ENCODE measurements at regions not wholly inside any gene's neighbourhood (a gene's known extent, or its start where the extent isn't known, plus 50 kb on each side); places are given as distances from the start of the nearest gene placed in this dataset.
"Not testable (repeated sequence)": the region's sequence is repeated elsewhere in the genome, so short reads cannot be mapped to it uniquely, and the experiment has no call there.

- POLR2A ChIA-PET = interaction anchor here (0.8 to 1.2 kb wide), 3 partner anchors 13 to 320 kb away, joined by 3 to 4 read pairs (median 3); no protein-coding TSS in a partner anchor
These were observed 65.8 kb upstream of the CRIM1 start for GRCh38 chr2:36289731-36290130.

GRCh38 chr2:36287363-36288275 is 68.0 kb upstream of the CRIM1 start:
- no peak overlapping the region for H3K4me2 ChIP-seq (ENCODE audit: low read length)
- CTCF ChIA-PET (ENCODE audit: unreplicated experiment) = no interaction called here
- no peak overlapping the region for H2AFZ ChIP-seq (ENCODE audit: low read length)
- TF ChIP-seq EZH2phosphoT487 (IDR thresholded peaks at IDR 0.05; ENCODE audit: borderline replicate concordance, low read depth, low read length) (no peak), CTCF (conservative IDR thresholded peaks at IDR 0.05; ENCODE audit: low read length) (no peak)
- H3K9me2 ChIP-seq (ENCODE audit: insufficient read depth, low read length) = no peaks in the 10 kb centered on the region
- BruUV-seq (replicated peaks) = no TSS peak
- no peaks in the 10 kb centered on the region for H3K79me2 ChIP-seq (ENCODE audit: insufficient read depth, low read depth, low read length)
- no peaks in the 10 kb centered on the region for H3K4me1 ChIP-seq (ENCODE audit: insufficient read depth, low read length, poor library complexity, severe bottlenecking)
- H3K4me3 ChIP-seq (ENCODE audit: low read depth, low read length, poor library complexity, severe bottlenecking) = no peak overlapping the region
- no peak for DNase-seq (ENCODE audit: low spot score)
- intact Hi-C loops (cut with micrococcal nuclease; ENCODE audit: unreplicated experiment) = no loop called here
- POLR2A ChIA-PET = no interaction called here
- H3K36me3 ChIP-seq (ENCODE audit: insufficient read depth, low read length) = no peaks in the 10 kb centered on the region
- no peaks in the 10 kb centered on the region for H4K20me1 ChIP-seq (ENCODE audit: insufficient read depth, low read length)
- no peaks in the 10 kb centered on the region for H3K9me3 ChIP-seq (ENCODE audit: low read length)
- no peak overlapping the region for H3K27ac ChIP-seq (ENCODE audit: low read depth, low read length, poor library complexity, severe bottlenecking)

More at GRCh38 chr2:36289731-36290130, 65.8 kb upstream of the CRIM1 start:
- no TSS peak for BruUV-seq (replicated peaks)
- H3K9me3 ChIP-seq (ENCODE audit: low read length) = no peaks in the 10 kb centered on the region
- no peak overlapping the region for H3K27ac ChIP-seq (ENCODE audit: low read depth, low read length, poor library complexity, severe bottlenecking)
- no peaks in the 10 kb centered on the region for H3K9me2 ChIP-seq (ENCODE audit: insufficient read depth, low read length)
- H3K79me2 ChIP-seq (ENCODE audit: insufficient read depth, low read depth, low read length) = no peaks in the 10 kb centered on the region
- no peak overlapping the region for H2AFZ ChIP-seq (ENCODE audit: low read length)
- DNase-seq (ENCODE audit: low spot score) = no peak
- intact Hi-C loops (cut with micrococcal nuclease; ENCODE audit: unreplicated experiment) = no loop called here
- H3K4me2 ChIP-seq (ENCODE audit: low read length) = no peak overlapping the region
- no peaks in the 10 kb centered on the region for H3K4me1 ChIP-seq (ENCODE audit: insufficient read depth, low read length, poor library complexity, severe bottlenecking)
- no peaks in the 10 kb centered on the region for H4K20me1 ChIP-seq (ENCODE audit: insufficient read depth, low read length)
- H3K4me3 ChIP-seq (ENCODE audit: low read depth, low read length, poor library complexity, severe bottlenecking) = no peak overlapping the region
- no peaks in the 10 kb centered on the region for H3K36me3 ChIP-seq (ENCODE audit: insufficient read depth, low read length)
- CTCF ChIA-PET (ENCODE audit: unreplicated experiment) = no interaction called here
- no peak for TF ChIP-seq CTCF (conservative IDR thresholded peaks at IDR 0.05; ENCODE audit: low read length)
- no peak for TF ChIP-seq EZH2phosphoT487 (IDR thresholded peaks at IDR 0.05; ENCODE audit: borderline replicate concordance, low read depth, low read length)

- POLR2A ChIA-PET; BruUV-seq (replicated peaks); DNase-seq (ENCODE audit: low spot score); H3K79me2 ChIP-seq (ENCODE audit: insufficient read depth, low read depth, low read length); H3K4me1 ChIP-seq (ENCODE audit: insufficient read depth, low read length, poor library complexity, severe bottlenecking); H3K36me3 ChIP-seq (ENCODE audit: insufficient read depth, low read length); H4K20me1 ChIP-seq (ENCODE audit: insufficient read depth, low read length); H3K4me2 ChIP-seq (ENCODE audit: low read length); H3K27ac ChIP-seq (ENCODE audit: low read depth, low read length, poor library complexity, severe bottlenecking); H2AFZ ChIP-seq (ENCODE audit: low read length); CTCF ChIA-PET (ENCODE audit: unreplicated experiment); H3K4me3 ChIP-seq (ENCODE audit: low read depth, low read length, poor library complexity, severe bottlenecking); intact Hi-C loops (cut with micrococcal nuclease; ENCODE audit: unreplicated experiment); H3K9me2 ChIP-seq (ENCODE audit: insufficient read depth, low read length); H3K9me3 ChIP-seq (ENCODE audit: low read length): not testable (repeated sequence)
These were observed 76.1 kb upstream of the CRIM1 start for GRCh38 chr2:36279506-36279905.

Data from OCI-LY7 (cell line).